ENCODE measurements at regions not wholly inside any gene's neighbourhood (a gene's known extent, or its start where the extent isn't known, plus 50 kb on each side); places are given as distances from the start of the nearest gene placed in this dataset.

DNA sequence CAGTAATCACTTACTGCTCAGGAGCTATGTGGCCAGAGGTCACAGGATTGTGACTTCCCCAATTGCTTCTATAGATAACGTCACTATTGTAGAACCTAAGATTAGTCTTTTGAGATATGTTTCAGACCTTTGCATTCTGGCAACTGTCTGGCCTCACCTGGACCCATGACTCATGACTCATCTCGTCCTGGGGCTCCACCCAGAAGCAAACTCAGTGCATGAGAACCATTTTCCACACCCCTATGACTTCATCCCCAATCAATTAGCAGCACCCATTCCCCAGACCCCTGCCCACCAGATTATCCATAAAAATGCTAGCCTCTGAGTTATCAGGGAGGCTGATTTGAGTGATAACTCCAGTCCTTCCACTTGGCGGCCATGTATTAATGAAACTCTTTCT is 186.9 kb downstream of the EMP1 start:
- DNase-seq (ENCODE audit: low spot score): no peak

- no peak for DNase-seq (ENCODE audit: low spot score)
Observed at GRCh38 chr12:13380297-13380696, 183.8 kb downstream of the EMP1 start.

DNA sequence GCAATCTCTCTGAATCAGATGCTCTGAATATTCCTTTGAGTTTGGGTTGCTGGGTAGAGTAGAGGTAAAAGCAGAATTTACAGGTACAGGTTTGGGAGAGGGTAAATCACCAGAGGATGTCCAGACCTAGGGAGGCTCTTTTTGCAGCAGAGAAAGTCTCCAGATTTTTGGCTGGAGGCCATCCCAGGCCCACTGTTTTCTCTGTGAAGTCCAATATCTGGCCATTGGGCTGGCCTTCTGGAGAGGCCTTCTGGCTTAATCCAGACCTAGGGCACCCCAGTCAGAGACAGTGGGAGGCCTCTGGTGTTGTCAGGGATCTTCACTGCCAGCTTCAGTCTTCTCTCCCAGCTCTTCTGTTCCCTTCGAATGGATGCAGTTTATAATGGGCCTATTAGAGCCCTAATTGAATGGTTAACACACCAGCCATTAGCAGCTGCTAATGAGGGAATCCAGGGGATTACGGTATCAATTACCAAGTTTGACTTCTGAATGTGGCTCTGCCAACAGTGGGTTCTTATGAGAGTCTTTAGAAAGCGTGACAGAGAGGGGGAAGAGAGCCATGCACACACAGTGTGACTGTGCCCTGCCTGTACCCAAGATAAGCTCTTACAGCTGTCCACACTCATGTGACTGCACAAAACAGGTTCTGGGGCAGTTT is 183.1 kb downstream of the EMP1 start:
- DNase-seq (ENCODE audit: low spot score): no peak

DNA sequence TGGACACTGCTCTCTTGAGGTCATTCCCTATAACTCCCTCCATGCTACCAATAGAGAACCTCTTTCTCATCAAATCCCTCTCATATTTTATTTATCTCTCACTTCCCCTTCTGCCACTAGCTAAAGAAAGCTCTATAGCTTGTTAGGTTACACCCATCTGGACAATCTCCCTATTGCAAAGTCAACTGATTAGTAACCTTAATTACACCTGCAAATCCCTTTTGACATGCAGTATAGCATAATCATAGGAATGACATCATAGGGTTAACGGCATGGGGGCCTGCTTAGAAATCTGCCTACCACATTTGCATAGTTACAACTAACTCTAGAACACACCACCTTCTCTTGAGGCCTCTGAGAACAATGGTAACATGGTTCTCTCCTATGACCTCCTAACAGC is 181.2 kb downstream of the EMP1 start:
- DNase-seq (ENCODE audit: low spot score): no peak

- DNase-seq (ENCODE audit: low spot score): no peak
Observed at GRCh38 chr12:13376610-13377373, 180.3 kb downstream of the EMP1 start.

- no peak for DNase-seq (ENCODE audit: low spot score)
Observed at GRCh38 chr12:13375583-13376345, 179.2 kb downstream of the EMP1 start.

DNA sequence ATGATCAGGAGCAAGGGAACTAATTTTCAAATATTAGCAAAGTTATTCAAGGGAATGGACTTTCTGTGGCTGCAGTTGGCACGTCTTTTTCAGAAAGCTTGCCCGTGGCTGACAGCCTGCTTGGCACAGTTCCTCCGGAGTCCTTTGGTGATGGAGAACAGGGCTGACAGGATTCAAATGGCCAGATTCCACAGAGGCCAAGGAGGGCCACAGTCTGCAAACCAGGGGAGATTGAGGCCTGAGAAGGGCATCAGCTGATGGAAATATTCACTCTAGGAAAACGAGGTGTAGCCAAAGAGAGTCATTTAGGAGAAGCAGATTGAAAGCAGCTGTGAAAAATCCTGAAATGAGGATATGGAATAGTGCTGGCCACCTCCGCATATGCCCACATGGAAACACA is 178.3 kb downstream of the EMP1 start:
- DNase-seq (ENCODE audit: low spot score): no peak

GRCh38 chr12:13373803-13374202 is 177.3 kb downstream of the EMP1 start:
- DNase-seq (ENCODE audit: low spot score): no peak

DNA sequence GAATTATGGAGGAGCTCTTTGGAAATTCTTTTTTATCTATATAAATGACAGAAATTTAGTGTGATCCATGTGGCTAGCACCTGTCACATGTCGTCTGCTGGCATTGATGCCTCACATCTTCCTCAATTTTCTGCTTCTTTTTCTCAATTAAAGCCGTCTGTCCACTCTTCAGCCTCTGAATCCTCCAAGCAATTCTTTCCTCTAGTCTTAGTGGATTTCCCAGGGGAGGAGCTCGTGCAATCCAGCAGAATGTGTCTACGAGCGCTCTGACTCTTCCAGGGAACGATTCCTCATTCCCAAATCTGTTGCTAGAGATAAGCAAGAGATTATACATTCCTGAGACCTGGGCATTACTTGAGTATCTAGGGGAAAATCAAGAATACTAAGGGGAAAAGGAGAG is 176.6 kb downstream of the EMP1 start:
- no peak for DNase-seq (ENCODE audit: low spot score)

DNA sequence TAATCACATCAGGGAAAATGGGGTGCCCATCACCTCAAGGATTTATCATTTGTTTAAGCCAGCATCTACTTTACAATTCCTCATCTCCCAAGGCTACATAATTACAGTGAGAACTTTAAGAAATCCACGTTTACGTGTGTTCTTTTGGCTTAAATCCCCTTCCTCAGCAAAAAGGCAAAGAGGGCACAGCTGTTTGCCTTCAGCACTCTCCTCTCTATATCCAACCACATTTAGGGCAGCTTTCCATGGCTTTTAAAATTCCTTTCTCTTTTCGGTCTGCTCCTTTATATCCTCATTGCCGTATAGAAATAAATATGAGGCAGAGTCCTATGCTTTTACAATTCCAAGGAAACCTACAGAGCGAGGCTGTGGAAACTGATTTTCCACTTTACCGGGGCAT is 175.9 kb downstream of the EMP1 start:
- DNase-seq (ENCODE audit: low spot score): no peak

DNA sequence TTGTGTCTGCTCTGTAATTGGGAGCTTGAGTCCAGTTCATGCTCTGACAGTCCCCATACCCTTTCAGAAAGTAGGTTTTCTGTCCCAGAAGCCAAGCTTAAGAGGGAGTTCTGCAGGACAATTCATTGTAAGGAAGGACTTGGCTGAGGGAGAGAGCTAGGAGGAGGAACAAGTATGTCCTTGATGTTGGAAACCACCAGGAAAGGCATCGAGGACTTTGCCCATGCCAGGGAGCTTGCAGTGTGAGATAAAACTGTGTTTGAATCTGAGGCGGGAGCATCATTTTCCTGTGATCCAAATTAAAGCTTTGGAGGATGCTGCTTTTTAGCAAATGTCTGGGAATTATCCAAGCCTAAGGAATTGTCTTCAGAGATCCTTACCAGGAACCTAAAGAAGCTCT is 175.3 kb downstream of the EMP1 start:
- DNase-seq (ENCODE audit: low spot score): no peak

DNA sequence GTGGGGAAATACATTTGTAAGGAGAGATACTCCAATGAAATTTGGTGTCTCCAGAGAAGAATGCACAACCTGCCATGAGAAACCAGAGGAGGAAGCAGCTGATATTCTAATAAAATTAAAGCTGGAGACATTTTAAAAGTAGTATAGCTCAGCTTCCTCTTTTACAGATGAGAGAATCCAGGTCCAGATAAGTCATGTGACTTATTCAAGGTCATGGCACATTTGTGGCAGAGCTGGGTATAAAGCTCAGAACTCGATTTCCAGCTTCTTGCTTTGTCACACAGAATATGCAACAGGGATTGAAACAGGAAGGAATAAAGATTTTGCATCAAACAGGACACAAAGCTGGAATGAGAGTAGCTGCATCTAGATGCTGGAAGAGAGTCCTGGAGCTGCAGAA is 174.8 kb downstream of the EMP1 start:
- DNase-seq (ENCODE audit: low spot score): no peak

DNA sequence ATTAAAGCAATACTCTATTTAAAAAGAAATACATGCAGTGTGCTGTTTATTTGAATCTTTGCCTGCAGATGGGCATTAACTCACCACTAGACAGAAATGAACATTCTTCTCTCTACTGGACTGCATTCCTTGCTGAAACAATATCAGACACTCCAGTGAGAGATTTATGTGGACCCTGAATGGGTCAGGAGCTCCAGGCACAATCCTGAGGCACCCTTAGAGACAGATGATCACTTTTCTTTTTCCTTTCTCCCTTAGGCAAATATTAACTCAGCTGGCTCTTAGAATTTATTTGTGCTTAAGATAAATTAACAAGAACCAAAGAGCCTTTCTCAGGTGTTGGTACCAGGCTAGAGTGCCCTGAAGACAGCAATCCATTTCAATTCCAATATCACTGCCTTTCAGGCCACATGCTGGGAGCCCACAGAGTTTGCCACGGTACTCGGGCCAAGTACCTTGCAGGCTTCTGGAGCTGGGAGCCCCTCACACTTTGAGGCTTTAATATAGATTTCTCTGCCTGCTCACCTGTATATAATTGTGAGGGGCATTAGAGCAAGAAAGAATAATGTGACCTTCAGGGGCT is 173.0 kb downstream of the EMP1 start:
- DNase-seq (ENCODE audit: low spot score): no peak

GRCh38 chr12:13368971-13369370 is 172.4 kb downstream of the EMP1 start:
- DNase-seq (ENCODE audit: low spot score): no peak

- no peak for DNase-seq (ENCODE audit: low spot score)
Observed at GRCh38 chr12:13368431-13368830, 171.9 kb downstream of the EMP1 start.

- DNase-seq (ENCODE audit: low spot score): no peak
Observed at GRCh38 chr12:13367973-13368372, 171.4 kb downstream of the EMP1 start.

GRCh38 chr12:13365748-13366366 is 169.3 kb downstream of the EMP1 start:
- DNase-seq (ENCODE audit: low spot score): no peak

GRCh38 chr12:13362260-13362841 is 165.8 kb downstream of the EMP1 start:
- peak; percentile 84 for DNase-seq (ENCODE audit: low spot score)

GRCh38 chr12:13359636-13360035 is 163.1 kb downstream of the EMP1 start:
- DNase-seq (ENCODE audit: low spot score): no peak

DNA sequence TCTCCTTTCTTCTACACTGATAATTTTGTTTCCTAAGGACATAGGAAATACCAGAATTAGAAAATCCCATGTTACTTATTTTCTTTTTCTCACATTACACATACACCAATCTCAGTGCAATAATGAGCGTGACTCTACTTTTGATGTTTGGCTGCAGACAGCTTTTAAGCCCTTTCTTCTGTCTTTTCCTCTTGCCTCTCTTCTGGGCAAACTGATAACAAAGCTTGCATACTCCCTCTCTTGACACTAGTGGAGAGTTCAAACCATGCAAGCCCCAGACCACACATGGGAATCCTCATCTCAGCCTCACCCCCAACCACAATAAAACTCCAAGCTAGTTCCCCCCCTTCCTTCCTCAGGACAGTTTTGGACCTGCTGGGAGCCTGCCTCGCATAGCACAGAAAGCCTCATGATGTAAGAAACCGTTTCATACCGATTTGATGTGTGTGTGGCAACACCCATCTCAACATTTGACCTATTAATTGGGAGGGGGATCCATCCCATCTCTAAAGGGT is 161.9 kb downstream of the EMP1 start:
- no peak for DNase-seq (ENCODE audit: low spot score)

- no peak for DNase-seq (ENCODE audit: low spot score)
Observed at GRCh38 chr12:13350946-13351345, 154.4 kb downstream of the EMP1 start.

GRCh38 chr12:13350381-13350780 is 153.9 kb downstream of the EMP1 start:
- no peak for DNase-seq (ENCODE audit: low spot score)
